ENCODE measurements at regions not wholly inside any gene's neighbourhood (a gene's known extent, or its start where the extent isn't known, plus 50 kb on each side); places are given as distances from the start of the nearest gene placed in this dataset.

DNA sequence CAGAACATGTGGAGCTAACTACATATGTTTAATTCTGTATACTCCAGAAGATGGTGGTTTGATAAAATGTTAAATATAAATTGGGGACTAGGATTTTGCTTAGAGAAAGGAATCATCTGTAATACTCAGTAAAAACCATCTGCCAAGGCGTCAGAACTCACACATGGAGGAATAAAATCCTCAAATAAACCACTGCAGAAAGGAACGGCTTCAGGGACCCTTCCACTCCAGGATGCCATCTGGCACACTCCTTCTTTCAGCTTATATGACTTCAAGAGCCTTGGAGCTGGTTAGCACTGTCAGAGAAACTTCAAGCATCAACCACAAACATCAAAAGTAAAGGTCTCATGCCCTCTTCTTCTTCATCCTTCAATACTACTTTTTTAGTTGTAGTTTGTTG, 360.6 kb downstream of the PLK2 start:
- no peak for DNase-seq

DNA sequence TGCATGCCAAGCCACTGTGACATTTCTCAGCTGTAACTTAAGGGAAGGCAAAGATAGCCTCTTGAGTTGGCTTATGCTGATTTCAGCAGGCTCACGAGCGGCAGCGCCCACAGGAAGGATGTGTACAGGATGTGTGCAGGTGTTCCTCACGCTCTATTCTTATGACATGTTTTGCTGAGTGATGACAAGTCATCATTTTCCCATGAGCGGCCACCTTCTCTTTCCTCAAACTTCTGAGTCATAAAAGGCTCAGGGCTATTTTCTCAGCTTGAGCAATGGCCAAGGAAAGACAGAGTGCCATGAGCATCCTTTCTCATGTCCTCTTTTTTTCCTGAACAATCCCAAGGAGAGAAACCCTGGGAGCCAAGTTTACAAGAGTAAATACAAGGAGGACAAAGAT, 365.9 kb downstream of the PLK2 start:
- DNase-seq, result no peak

DNA sequence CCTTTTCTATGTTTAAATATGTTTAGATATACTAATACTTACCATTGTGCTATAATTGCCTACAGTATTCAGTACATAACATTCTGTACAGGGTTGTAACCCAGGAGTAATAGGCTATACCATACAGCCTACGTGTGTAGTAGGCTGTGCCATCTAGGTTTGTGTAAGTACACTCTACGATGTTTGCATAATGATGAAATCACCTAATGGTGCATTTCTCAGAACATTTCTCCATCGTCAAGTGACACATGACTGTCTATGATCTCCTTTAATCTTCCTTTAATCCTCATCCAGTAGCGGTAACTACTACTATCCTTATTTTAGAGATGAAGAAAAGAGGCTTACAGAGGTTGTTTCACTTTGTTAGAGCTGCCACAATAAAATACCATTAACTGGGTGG, 369.2 kb downstream of the PLK2 start:
- no peak for DNase-seq

DNA sequence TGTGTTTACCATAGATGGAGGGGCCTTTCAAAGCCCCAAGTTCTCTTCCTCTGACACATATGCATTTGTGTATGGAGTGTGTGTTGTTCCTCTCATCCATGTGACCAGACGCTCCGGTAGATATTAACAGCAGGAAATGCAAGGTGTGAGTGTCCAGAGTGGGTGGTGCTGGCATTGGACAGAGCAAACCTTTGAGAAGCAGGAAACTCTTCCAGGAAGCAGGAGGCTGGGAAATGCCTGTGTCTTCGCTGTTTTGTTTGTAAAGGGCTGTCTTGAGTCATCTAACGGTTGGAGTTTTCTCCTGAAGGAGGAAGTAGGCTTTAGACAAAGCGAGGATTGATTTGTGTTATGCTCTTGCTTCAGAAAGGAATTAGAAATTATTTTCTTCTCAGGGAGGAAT, 370.9 kb downstream of the PLK2 start:
- no peak for DNase-seq

DNA sequence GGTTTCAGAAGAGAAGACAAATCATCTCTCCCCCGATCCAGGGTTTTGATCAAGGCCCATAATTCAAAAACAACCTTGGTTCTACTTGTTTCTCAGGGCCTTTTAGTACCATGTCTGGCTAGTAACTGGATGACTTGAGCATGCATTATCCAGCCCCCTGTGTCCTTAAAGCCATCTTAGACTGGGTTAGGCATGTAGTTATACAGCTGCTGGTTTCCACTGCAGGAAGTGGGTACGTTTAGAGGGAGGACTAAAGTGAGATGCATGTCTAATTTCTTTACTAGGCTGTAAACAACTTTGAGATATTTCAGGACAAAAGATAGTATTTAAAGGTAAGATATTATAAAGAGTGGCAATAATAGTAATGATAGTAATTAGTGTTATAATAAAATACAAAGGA, 372.0 kb downstream of the PLK2 start:
- DNase-seq, result no peak

DNA sequence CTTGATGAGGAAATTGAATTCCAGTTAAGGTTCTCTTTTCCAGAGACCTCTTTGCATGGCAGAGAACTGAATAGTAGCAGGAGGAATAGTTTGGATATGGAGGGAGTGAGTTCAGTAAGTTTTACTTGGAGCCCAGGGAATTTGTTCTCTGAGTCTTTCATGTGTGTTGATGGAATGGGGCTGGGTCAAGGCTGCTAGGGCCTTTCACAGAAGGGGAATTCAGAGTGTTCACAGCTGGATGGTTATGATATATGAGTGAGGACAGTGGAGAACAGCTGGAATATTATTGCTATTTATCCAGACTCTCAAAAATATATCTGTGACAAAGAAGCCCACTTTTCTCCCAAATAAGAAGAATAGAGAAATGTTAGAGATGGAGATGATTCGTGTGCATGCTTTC, 372.8 kb downstream of the PLK2 start:
- DNase-seq, result no peak

DNA sequence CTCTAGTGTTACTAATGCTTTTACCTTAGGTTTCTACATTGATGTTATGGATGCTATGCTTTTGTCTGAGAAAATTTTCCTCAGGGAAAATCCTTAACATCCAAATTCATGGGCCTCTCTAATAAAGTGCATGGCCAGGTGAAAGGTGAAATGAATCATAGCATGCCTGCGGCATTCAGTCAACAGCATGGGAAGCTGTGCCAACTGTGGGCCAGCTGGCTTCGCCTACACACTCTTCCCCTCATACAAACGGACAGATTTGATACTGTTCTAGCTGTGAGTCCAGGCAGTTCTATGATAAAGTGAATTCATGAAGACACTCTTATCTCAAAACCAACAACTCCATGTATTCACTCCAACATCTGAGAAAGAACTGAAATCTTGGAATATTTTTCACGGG, 374.1 kb downstream of the PLK2 start:
- DNase-seq, result no peak

DNA sequence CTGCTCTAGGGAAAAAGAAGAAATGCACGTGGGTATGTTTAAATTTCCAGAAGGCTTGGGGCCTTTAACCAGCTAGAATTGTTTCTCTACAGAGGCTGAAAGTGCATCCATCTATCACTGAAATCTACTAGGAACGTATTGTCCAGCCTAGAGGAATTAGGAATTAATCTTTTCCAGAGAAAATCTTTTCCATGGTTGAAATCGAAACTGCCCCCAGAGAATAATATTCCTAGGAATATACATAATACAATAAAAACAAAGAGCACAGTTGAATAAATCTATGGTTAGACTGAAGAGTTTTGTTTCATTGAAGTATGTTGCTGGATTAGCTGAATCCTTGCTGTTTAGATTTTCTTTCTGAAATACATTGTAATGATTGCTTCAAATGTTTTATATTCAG, 378.5 kb downstream of the PLK2 start:
- no peak for DNase-seq

DNA sequence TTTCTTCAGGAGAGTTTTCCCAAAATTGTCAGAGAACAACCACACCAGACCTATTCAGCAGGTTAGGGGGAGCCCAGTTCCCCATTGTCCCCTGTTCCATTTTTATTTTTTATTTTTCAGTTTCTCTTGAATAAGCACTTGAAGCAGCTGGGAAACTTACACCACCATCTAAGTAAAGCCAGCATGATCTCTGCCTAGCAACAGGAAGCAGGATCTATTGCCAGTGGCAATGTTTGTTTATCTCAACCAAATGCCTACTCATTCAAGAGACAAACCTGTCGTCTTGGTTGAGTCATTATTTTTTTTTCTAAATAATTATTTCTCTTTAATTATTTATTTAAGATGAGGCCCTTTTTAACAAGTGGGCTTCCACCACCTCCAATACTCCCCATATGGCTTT, 379.3 kb downstream of the PLK2 start:
- no peak for DNase-seq

DNA sequence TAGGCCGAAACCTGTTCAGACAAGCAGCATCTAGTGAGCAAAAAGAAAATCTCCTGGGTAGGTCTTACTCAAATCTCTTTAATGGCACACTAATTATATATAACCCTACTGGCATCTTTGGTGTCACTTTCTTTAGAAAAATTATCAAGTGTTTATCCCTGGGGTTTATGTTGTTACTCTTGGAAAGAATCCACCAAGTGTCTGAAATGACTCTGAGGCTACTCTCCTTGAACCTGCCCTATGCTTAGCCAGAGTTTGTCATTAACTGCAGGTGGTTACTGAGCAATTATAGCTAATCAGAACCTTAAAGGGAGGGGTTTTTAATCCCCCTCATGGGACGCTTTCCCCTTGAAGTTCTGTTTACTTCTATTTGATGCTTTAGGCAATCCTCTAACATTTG, 381.9 kb downstream of the PLK2 start:
- no peak for DNase-seq

DNA sequence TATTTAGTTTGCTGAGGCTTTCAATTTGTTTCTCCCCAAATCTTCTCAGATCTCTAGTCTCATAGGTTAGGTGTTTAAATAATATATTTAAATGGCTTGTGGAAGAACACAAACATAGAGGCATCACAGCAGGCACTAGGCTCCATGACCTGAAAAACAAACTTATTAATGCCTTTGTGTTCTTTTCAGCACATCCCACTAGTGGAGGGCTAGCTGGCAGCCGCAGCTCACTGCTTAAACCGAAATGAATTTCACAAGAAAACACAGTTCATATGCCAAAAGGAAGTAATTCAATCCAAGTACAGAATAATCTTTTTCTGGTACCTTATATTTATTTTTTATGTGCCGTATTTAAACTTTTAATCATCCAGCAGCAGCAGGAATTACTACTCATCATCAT, 382.5 kb downstream of the PLK2 start:
- DNase-seq, result no peak

DNA sequence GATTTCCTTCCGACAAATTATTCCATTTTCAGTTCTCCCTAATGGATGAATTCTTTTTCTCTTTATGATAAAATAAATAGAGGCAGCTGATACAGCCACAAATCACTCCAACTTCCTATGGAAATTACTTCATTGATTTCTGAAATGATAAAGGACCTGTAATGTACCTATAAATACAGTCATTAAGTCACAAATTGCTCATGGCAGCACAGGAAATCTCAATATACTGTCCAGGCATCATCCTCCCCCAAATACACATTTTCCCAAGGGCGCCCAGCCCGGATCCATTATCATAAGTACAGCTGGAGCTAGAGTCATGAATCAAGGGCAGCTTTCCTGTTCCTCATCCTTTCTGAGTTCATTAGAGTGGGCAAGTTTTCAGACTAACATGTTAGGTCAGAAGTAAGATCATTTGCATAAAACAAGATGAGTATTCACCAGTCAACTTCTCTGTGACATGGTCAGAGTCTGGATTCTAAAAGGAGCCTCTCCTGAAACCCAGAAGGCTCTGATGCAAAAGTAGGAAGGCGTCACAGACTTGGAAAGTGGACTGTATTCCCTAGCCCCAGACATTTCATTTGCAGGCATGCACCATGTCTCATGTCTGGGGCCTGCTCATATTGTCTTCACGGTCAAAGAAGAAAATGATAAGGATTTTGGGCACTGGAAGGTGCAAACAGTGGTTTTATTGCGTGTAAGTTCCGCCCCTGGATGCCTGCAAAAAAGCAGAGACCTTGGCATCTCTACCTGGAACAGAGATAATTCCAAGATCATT, 383.2 kb downstream of the PLK2 start:
- no peak for DNase-seq

DNA sequence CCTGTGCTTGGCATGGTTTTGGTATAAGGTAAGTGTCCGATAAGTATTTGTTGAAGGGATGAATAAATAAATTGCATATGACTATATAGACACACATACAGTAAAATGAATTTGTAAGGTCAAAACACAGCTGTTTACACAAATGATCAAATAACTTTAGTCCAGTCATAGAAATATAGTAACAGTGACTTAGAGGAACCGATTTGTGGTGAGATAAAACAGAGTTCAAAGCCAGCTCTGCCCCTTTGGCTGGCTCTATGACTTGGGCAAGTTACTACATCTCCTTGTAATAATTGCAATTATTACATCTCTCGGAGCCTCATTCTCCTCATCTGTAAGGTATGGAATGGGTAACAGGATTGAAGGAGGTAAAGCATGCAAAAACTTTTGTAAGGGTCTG, 384.0 kb downstream of the PLK2 start:
- DNase-seq, result no peak

DNA sequence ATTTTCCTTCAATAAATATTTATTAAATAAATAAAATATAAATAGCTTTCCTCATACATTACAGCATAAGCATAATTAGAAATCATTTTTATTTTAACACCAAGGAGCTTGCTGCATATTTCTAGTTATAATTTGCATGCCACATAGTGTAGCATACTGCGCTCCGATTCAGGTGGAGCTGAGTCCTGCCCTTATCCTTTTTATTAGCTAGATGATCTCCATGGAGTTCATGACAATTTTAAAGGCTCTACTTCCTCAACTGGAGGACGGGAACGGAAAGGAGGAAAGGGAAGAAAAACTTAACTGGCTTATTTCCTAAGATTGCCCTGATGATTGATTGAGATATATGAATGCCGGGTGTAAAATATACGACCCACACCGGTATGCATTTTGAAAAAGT, 385.2 kb downstream of the PLK2 start:
- DNase-seq, result no peak

DNA sequence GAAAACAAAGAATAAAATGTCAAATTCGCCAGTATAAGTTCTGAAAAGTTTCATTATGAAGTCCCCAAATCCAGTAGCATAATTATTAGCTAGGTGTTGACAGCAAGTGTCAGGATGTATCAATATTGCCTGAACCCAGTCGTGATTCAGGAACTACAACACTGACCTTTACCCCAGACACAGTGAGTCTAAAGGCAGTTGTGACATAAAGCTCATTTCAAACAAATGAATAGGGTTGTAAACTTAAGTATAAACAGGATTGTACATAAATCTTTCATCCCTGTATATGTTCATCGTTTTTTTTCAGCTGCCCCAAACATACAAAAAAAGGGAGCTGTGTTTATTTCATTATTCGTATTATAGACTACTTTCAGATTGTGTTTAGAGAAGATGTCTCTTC, 385.7 kb downstream of the PLK2 start:
- DNase-seq, result no peak

DNA sequence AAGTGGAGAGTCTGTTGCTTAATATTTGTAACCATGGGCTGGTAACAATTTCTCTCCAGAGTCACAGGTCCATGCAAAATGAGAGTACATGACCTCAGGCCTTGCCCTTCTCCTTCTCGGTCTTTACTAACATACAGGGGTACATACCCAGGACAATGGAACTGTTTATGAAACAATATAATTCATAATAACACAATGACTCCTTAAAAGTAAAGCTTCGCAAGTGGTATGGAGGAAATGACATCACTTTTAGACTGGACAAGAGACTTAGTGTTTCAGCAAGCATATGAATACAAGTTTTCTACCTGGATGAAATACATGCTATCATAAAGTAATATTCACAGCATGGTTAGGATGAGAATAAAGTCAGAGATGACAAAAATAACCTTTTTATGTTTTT, 386.6 kb downstream of the PLK2 start:
- DNase-seq, result no peak

DNA sequence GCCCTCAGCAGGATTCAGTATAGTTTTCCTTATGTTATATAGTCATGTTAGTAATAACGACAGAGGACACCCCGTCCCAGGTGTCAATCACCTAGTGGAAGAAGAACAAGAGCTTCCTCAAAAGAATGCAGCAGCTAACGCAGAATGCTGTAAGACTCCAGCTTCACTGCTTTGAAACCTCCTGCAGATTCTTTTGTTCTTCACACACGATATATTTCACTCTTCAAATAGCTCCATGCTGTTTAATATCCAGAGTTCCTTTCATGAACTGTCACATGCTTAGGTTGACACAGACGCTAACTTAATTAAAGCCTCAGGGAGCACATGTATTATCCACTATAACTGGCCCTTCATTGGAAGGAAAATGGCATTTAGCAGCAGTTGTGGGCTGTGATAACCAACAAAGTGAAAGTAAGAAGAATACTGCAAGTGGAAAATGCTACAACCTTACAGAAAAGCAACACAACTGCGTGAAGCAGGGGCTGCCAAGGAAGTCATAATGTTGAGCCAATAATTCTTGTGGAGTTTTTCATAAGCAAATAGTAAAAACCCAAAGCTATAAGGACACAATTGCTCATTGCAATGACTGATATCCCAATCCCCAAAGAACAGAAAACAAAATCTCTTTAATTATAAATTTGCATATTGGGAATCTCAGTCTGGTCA, 387.5 kb downstream of the PLK2 start:
- no peak for DNase-seq

DNA sequence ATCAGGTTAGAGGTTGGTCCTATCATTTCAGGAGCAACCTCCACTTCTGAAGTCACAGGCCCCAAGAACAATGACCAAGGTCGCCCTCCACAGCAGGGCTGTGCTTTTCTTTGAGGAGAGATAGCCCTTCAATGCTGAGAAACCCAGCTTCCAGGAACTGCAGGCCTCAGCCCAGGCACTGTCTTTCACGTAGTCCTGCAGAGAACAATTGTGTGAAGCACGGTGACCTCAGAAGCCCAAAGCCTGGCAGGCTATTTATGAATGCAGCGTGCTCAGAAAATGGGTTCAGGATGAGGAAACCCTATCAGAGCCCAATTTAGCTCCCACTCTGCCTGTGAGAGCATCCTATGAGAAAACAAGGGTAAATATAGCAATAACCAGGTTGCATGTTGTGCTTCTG, 388.3 kb downstream of the PLK2 start:
- peak in 2 of 14 donors; percentile 1 to 3 for DNase-seq

DNA sequence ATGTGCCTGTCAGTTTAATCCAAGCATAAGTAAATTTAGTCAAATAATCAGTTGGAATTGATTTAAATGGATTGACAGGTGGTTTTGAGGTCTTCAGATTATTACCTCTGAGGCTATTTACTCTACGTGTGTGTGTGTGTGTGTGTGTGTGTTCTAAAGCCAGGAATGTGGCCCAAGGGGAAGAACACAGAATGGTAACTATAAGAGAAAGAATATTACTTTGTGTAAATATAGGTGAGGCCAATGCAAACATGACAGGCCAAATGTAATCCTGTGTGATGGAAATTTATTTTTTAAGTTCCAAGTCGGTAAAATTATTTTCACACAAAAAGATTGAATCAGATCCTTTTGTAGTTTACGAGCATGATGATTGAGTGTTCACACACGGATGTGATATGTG, 390.0 kb downstream of the PLK2 start:
- no peak for DNase-seq

DNA sequence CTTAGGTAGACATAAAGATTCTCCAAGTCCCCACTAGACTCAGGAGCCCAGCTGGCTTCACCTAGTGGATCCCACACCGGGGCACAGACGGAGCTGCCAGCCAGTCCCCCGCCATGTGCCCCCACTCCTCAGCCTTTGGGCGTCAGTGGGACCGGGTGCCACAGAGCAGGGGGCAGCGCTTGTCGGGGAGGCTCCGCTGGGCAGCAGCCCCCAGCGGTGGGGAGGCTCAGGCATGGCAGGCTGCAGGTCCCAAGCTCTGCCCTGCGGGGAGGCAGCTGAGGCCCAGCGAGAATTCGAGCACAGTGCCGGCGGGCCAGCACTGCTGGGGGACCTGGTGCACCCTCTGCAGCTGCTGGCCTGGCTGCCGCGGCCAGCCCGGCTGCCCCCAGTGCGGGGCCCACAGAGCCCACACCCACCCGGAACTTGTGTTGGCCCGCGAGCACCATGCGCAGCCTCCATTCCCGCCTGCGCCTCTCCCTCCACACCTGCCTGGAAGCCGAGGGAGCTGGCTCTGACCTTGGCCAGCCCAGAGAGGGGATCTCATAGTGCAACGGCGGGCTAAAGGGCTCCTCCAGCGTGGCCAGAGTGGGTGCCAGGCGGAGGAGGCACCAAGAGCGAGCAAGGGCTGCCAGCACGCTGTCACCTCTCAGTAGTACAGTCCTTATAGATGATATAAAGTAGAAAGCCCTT, 390.7 kb downstream of the PLK2 start:
- no peak for DNase-seq

DNA sequence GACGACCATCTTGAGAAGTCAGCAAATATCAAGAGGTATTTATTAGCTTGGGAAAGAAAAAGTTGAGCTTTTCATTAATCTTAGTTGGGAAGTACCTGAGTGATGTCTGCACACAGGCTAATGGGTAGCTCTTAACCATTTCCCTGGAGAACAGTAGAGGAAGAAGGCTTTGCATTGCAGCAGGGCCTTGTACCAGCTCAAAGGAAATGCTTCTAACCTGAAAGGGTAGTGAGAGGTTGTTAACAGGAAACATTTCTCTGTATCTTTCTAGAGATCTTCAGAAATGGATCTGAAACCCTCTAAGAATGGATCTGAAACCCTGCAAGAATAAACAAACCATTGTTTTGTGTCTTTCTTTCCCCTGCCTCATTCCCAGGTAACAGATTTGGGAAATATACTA, 393.3 kb downstream of the PLK2 start:
- DNase-seq, result no peak

DNA sequence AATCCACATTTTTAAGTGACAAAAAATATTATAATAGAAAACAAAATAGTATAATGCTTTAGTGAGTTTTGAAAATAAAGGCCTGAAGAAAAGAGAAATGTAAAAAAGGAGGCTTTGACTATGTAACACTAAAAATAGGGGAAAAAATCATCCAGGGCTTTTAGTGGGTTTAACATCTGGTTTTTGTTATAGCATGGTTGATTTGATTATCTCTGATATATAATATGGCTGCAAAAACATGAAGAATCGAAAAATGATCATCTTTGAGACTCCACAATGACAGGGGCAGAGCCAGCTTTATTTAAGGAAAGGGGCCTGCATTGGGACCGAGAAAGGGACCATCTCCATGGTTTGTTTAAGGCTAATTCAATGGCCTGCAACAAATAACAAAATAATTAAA, 393.8 kb downstream of the PLK2 start:
- DNase-seq, result no peak

DNA sequence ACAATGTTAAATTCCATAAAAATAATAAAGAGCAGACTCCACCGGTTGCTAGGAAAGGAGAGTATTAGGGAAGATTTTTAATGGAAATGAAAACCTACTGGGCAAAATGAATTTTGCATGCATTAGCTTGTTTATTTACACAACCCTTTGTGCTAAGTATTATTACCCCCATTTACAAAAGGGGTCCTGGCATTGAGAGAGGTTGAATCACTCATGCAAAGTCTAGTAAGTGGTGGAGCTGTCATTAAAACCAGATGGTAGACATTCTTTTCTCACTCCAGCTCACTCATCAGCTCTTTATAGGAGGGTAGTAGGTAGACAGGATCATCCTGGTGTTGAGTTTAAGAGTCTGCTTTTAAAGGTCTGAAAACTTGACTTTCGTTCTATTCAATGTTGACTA, 395.1 kb downstream of the PLK2 start:
- no peak for DNase-seq

DNA sequence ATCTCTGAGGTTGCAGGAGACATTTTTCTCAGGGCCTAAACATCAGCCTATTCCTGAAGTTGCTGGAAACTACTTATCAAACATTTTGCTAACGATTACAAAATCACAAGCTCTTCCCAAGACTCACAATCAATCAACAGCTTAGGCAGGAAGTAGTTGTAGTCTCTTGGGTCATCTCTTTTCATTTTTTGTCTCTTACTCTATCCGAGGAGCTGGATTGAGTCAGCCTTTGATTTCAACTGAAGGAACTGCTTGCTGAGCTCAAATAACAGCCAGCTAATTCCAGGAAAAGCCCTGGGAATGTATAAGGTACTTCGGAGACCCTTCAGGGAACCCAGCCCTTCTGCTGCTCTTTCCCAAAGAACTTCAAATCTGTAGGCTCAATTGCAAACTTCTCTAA, 398.9 kb downstream of the PLK2 start:
- DNase-seq, result no peak

Data from C1 segment of cervical spinal cord (tissue), 14 donors.